Testis (tissue), 2 donors: ENCODE measurements at regions not wholly inside any gene's neighbourhood (a gene's known extent, or its start where the extent isn't known, plus 50 kb on each side); places are given as distances from the start of the nearest gene placed in this dataset.

Source experiments
- POLR2A ChIP-seq: fragments of 450-650 bp; IDR thresholded peaks from one replicate; pipeline ENCODE4 v1.6.1; 2017; ENCODE audit warnings: antibody characterized with exemption, mild to moderate bottlenecking, moderate library complexity
- TF ChIP-seq, protein P1 (sequence below), 3 experiments: fragments of 450-650 bp in 2 of 3; fragments of 200-600 bp in 1 of 3; sonication (generic) in 1 of 3; IDR thresholded peaks; one replicate each; pipeline ENCODE4 v1.5.1; 2016 to 2019; ENCODE audit warnings: antibody characterized with exemption in 3 of 3, mild to moderate bottlenecking in 2 of 3, moderate library complexity in 1 of 3

DNA sequence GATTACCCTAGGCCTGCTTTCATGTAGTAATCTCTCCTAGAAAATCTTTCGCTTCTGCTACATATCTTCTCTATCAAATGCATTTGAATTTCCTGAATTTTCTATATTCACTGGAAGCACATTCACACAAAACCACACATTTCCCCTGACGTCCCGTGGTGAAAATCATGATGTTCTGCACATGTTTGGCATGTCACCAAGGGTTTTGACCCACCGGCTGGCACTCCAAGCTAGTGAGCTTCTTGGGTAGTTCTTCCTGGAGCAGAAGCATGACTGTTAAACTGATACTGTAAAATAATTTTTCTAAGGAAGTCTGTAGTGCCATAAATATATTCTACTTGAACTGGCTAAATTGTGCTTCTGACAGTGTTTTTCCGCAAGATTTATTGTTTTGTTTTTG is 510.1 kb upstream of the SLC8A1 start:
- no peak for TF ChIP-seq POLR2A
- TF ChIP-seq, protein P1, sequence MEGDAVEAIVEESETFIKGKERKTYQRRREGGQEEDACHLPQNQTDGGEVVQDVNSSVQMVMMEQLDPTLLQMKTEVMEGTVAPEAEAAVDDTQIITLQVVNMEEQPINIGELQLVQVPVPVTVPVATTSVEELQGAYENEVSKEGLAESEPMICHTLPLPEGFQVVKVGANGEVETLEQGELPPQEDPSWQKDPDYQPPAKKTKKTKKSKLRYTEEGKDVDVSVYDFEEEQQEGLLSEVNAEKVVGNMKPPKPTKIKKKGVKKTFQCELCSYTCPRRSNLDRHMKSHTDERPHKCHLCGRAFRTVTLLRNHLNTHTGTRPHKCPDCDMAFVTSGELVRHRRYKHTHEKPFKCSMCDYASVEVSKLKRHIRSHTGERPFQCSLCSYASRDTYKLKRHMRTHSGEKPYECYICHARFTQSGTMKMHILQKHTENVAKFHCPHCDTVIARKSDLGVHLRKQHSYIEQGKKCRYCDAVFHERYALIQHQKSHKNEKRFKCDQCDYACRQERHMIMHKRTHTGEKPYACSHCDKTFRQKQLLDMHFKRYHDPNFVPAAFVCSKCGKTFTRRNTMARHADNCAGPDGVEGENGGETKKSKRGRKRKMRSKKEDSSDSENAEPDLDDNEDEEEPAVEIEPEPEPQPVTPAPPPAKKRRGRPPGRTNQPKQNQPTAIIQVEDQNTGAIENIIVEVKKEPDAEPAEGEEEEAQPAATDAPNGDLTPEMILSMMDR (IDR thresholded peaks at IDR 0.05), result no peak
